ENCODE measurements at regions not wholly inside any gene's neighbourhood (a gene's known extent, or its start where the extent isn't known, plus 50 kb on each side); places are given as distances from the start of the nearest gene placed in this dataset.

GRCh38 chr2:2524348-2524941, 193.4 kb upstream of the MYT1L start:
- no peak overlapping the region for H3K4me3 ChIP-seq (ENCODE audit: low read depth, low read length, poor library complexity, severe bottlenecking)
- CTCF ChIA-PET (ENCODE audit: unreplicated experiment) = no interaction called here
- H4K20me1 ChIP-seq (ENCODE audit: insufficient read depth, low read length) = no peaks in the 10 kb centered on the region
- no peaks in the 10 kb centered on the region for H3K36me3 ChIP-seq (ENCODE audit: insufficient read depth, low read length)
- no peak overlapping the region for H3K4me2 ChIP-seq (ENCODE audit: low read length)
- BruUV-seq (replicated peaks) = no TSS peak
- H3K9me3 ChIP-seq (ENCODE audit: low read length) = no peaks in the 10 kb centered on the region
- POLR2A ChIA-PET = no interaction called here
- H3K9me2 ChIP-seq (ENCODE audit: insufficient read depth, low read length) = no peaks in the 10 kb centered on the region
- TF ChIP-seq EZH2phosphoT487 (IDR thresholded peaks at IDR 0.05; ENCODE audit: borderline replicate concordance, low read depth, low read length) (no peak), CTCF (conservative IDR thresholded peaks at IDR 0.05; ENCODE audit: low read length) (no peak)
- H3K4me1 ChIP-seq (ENCODE audit: insufficient read depth, low read length, poor library complexity, severe bottlenecking) = no peaks in the 10 kb centered on the region
- no peaks in the 10 kb centered on the region for H3K79me2 ChIP-seq (ENCODE audit: insufficient read depth, low read depth, low read length)
- H3K27ac ChIP-seq (ENCODE audit: low read depth, low read length, poor library complexity, severe bottlenecking) = no peak overlapping the region
- intact Hi-C loops (cut with micrococcal nuclease; ENCODE audit: unreplicated experiment) = no loop called here
- DNase-seq (ENCODE audit: low spot score) = no peak
- no peak overlapping the region for H2AFZ ChIP-seq (ENCODE audit: low read length)

- H3K4me2 ChIP-seq (ENCODE audit: low read length) = no peak overlapping the region
- H3K27ac ChIP-seq (ENCODE audit: low read depth, low read length, poor library complexity, severe bottlenecking) = no peak overlapping the region
- H3K4me3 ChIP-seq (ENCODE audit: low read depth, low read length, poor library complexity, severe bottlenecking) = no peak overlapping the region
- intact Hi-C loops (cut with micrococcal nuclease; ENCODE audit: unreplicated experiment) = no loop called here
- TF ChIP-seq CTCF (conservative IDR thresholded peaks at IDR 0.05; ENCODE audit: low read length) = no peak
- TF ChIP-seq EZH2phosphoT487 (IDR thresholded peaks at IDR 0.05; ENCODE audit: borderline replicate concordance, low read depth, low read length) = no peak
- no peaks in the 10 kb centered on the region for H4K20me1 ChIP-seq (ENCODE audit: insufficient read depth, low read length)
- BruUV-seq (replicated peaks) = no TSS peak
- H2AFZ ChIP-seq (ENCODE audit: low read length) = no peak overlapping the region
- no peak for DNase-seq (ENCODE audit: low spot score)
- ChIA-PET POLR2A (no interaction called here), CTCF (ENCODE audit: unreplicated experiment) (no interaction called here)
- no peaks in the 10 kb centered on the region for H3K4me1 ChIP-seq (ENCODE audit: insufficient read depth, low read length, poor library complexity, severe bottlenecking)
- no peaks in the 10 kb centered on the region for H3K36me3 ChIP-seq (ENCODE audit: insufficient read depth, low read length)
- no peaks in the 10 kb centered on the region for H3K9me2 ChIP-seq (ENCODE audit: insufficient read depth, low read length)
- no peaks in the 10 kb centered on the region for H3K79me2 ChIP-seq (ENCODE audit: insufficient read depth, low read depth, low read length)
- no peaks in the 10 kb centered on the region for H3K9me3 ChIP-seq (ENCODE audit: low read length)
These were observed 192.6 kb upstream of the MYT1L start for GRCh38 chr2:2523461-2524347.

- intact Hi-C loops (cut with micrococcal nuclease; ENCODE audit: unreplicated experiment) = no loop called here
- Histone ChIP-seq H3K9me3 (ENCODE audit: low read length) (no peaks in the 10 kb centered on the region), H3K4me1 (ENCODE audit: insufficient read depth, low read length, poor library complexity, severe bottlenecking) (no peaks in the 10 kb centered on the region), H3K4me3 (ENCODE audit: low read depth, low read length, poor library complexity, severe bottlenecking) (no peak overlapping the region), H4K20me1 (ENCODE audit: insufficient read depth, low read length) (no peaks in the 10 kb centered on the region), H2AFZ (ENCODE audit: low read length) (no peak overlapping the region), H3K27ac (ENCODE audit: low read depth, low read length, poor library complexity, severe bottlenecking) (no peak overlapping the region), H3K9me2 (ENCODE audit: insufficient read depth, low read length) (no peaks in the 10 kb centered on the region), H3K4me2 (ENCODE audit: low read length) (no peak overlapping the region), H3K36me3 (ENCODE audit: insufficient read depth, low read length) (no peaks in the 10 kb centered on the region), H3K79me2 (ENCODE audit: insufficient read depth, low read depth, low read length) (no peaks in the 10 kb centered on the region)
- no peak for DNase-seq (ENCODE audit: low spot score)
- POLR2A ChIA-PET = no interaction called here
- BruUV-seq (replicated peaks) = no TSS peak
- no peak for TF ChIP-seq CTCF (conservative IDR thresholded peaks at IDR 0.05; ENCODE audit: low read length)
- TF ChIP-seq EZH2phosphoT487 (IDR thresholded peaks at IDR 0.05; ENCODE audit: borderline replicate concordance, low read depth, low read length) = no peak
- CTCF ChIA-PET (ENCODE audit: unreplicated experiment) = no interaction called here
These were observed 189.3 kb upstream of the MYT1L start for GRCh38 chr2:2520401-2520811.
